Right lobe of liver (tissue), 4 donors: ENCODE measurements at regions not wholly inside any gene's neighbourhood (a gene's known extent, or its start where the extent isn't known, plus 50 kb on each side); places are given as distances from the start of the nearest gene placed in this dataset.

Experiments
- CTCF ChIP-seq, 4 donors: fragments of 200-600 bp in 3 of 4; fragments of 450-650 bp in 1 of 4; IDR thresholded peaks; one replicate each; pipeline versions ENCODE4 v1.5.1 to v1.8.0; 2016 to 2022; ENCODE audit warnings: antibody characterized with exemption in 4 of 4, mild to moderate bottlenecking in 2 of 4
- POLR2A ChIP-seq: fragments of 450-650 bp; IDR thresholded peaks from one replicate; pipeline ENCODE4 v1.6.1; 2017; ENCODE audit warnings: antibody characterized with exemption, mild to moderate bottlenecking
- donor health status: DM: no; HTN: no; CAD: no.
- donor health status: DM: no; HTN: no; CAD: no.
- donor health status: DM: no; HTN: yes; CAD: no.

GRCh38 chr11:129593098-129593497 lies 217.4 kb downstream of the BARX2 start:
- TF ChIP-seq CTCF (IDR thresholded peaks at IDR 0.05) (no peak), POLR2A (no peak)
